IPS-20b (cell line): ENCODE measurements at regions not wholly inside any gene's neighbourhood (a gene's known extent, or its start where the extent isn't known, plus 50 kb on each side); places are given as distances from the start of the nearest gene placed in this dataset.

Experiments
- H3K27ac ChIP-seq: one replicate; pipeline ENCODE4 v1.5.1; 2013; ENCODE audit warnings: low read length
- H3K27me3 ChIP-seq: 2 replicates; pipeline ENCODE4 v1.6.1; 2013; ENCODE audit warnings: mild to moderate bottlenecking, low read length, inconsistent platforms; ENCODE audit not compliant: insufficient read depth
- H3K36me3 ChIP-seq: 2 replicates; pipeline ENCODE4 v1.6.1; 2013; ENCODE audit warnings: low read depth, mild to moderate bottlenecking, inconsistent platforms, low read length, moderate library complexity; ENCODE audit not compliant: insufficient read depth
- H3K4me1 ChIP-seq: 2 replicates; pipeline ENCODE4 v1.6.1; 2013; ENCODE audit warnings: mild to moderate bottlenecking, control low read depth, inconsistent platforms, low read length, moderate library complexity; ENCODE audit not compliant: insufficient read depth
- H3K4me3 ChIP-seq: 2 replicates; pipeline ENCODE4 v1.5.1; 2013; ENCODE audit warnings: mild to moderate bottlenecking, low read length, inconsistent platforms
- H3K9ac ChIP-seq: 2 replicates; pipeline ENCODE4 v1.6.1; 2013; ENCODE audit warnings: low read depth, mild to moderate bottlenecking, inconsistent platforms, low read length, moderate library complexity
- H3K9me3 ChIP-seq: 2 replicates; pipeline ENCODE4 v1.6.1; 2013; ENCODE audit warnings: mild to moderate bottlenecking, low read depth, low read length, inconsistent platforms; ENCODE audit not compliant: insufficient read depth

DNA sequence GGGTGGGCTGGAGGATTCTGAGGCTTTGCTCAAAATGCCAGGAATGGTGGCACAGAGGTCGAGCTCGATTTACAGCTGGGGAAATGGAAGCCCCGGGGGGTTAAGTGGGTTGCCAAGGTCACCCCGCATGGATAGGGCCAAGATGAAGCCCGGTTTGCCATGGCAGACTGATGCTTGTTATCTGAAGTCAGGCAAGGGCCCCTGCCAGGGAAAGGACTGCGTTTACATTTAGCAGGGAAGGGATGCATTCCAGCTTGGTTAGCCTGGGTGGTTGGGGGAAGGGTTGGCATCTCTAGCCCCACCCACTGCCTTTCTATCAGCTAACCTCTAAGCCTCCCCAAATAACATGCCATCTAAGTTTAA lies 79.0 kb downstream of the RPLP1 start:
- H3K4me1 ChIP-seq: peaks cover 15% of the 10 kb centered on the region; the same call in 1 of the 2 replicates
- no peak overlapping the region for H3K27ac ChIP-seq
- H3K9ac ChIP-seq: no peak overlapping the region
- no peaks in the 10 kb centered on the region for H3K36me3 ChIP-seq
- H3K27me3 ChIP-seq: peaks cover 5% of the 10 kb centered on the region
- no peaks in the 10 kb centered on the region for H3K9me3 ChIP-seq
- H3K4me3 ChIP-seq: peak overlapping the region; percentile 18; the same call in 1 of the 2 replicates

DNA sequence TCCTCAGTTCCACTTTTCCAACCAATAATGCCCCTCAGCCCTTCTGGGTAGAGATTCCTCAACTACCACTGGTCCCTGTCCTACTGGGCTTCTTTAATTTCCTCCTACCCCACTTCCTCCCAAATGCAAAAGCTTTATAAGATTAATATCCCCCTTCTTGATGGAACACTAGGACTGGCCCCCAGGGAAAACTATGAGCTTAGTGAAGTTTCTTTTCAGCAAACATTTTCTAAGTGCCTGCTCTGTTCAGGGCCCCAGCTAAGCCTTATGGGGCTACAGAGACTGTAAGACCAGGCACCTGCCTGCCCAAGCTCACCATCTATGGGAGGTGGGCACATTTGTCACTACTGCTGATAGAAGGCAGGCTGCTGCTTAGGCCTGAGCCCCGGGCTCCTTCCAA lies 79.4 kb downstream of the RPLP1 start:
- H3K4me3 ChIP-seq: peak overlapping the region; percentile 18; the same call in 1 of the 2 replicates
- H3K9ac ChIP-seq: no peak overlapping the region
- H3K4me1 ChIP-seq: peaks cover 19% of the 10 kb centered on the region; the same call in 1 of the 2 replicates
- H3K27me3 ChIP-seq: peaks cover 5% of the 10 kb centered on the region
- H3K36me3 ChIP-seq: no peaks in the 10 kb centered on the region
- H3K9me3 ChIP-seq: no peaks in the 10 kb centered on the region
- no peak overlapping the region for H3K27ac ChIP-seq

DNA sequence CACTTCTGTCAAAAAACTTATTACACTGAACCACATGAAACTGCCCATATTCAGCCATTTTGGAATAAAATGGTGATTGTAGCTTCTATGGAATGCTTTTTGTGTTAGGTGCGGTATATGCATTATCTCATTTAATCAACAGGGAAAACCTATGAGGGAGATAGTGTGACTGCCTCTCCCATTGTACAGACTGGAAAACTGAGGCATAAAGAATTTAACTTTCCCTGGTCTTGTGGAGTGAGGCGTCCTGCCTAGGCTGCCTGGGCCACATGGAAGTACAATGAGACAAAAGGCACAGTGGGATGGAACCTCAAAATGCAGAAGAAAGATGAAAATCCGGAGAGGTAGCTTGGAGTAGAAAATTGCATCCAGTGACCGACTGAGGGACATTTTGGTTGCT lies 80.2 kb downstream of the RPLP1 start:
- Histone ChIP-seq H3K4me3 (no peak overlapping the region), H3K36me3 (no peaks in the 10 kb centered on the region), H3K4me1 (peaks cover 21% of the 10 kb centered on the region; the same call in 1 of the 2 replicates), H3K27me3 (peaks cover 5% of the 10 kb centered on the region), H3K9ac (no peak overlapping the region), H3K27ac (no peak overlapping the region), H3K9me3 (no peaks in the 10 kb centered on the region)

DNA sequence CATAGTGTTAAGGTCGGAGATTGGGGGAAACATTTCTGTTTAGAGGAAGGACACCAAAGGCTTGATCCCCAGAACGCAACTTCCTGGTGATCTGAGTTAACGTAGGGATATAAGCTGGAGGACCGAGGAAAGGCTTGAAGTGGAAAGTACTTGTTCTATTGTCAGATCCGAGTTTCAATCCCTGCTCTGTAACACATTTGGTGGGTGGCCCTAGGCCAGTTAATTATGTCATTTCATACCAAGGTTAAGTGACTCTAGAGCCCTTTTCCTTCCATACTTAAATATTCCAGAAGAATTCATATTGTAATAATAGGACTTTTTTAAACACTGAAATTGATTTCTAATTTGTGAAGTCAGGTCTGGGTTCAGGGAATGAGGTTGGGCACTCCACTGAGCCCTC lies 80.9 kb downstream of the RPLP1 start:
- no peak overlapping the region for H3K4me3 ChIP-seq
- H3K36me3 ChIP-seq: no peaks in the 10 kb centered on the region
- H3K4me1 ChIP-seq: peaks cover 21% of the 10 kb centered on the region; the same call in 1 of the 2 replicates
- peaks cover 2% of the 10 kb centered on the region; the same call in 1 of the 2 replicates for H3K27me3 ChIP-seq
- no peak overlapping the region for H3K9ac ChIP-seq
- H3K27ac ChIP-seq: no peak overlapping the region
- no peaks in the 10 kb centered on the region for H3K9me3 ChIP-seq

DNA sequence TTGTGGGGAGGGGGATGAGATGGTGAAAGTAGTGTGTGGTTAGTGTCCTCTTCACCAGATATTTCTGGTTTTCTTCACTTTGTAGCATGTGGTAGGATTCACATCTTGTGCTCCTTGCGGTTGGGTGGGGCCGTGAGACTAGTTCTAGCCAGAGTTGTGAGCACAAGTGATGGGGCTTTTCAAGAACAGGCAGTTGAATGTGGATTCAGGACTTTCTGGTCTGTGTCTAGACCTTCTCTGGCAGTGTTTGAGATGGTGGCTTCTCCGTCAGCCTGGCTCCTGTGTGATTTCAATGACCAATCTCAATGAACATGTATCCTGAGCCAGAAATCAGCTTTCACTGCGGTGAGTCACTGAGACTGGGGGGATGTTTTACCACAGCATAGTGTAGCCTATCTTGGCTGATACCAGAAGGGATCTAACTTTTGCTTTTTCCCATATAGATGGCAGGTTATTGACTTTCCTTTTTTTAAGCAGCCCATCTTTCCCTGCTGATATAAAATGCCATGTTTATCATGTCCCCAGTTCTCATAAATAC lies 82.6 kb downstream of the RPLP1 start:
- no peaks in the 10 kb centered on the region for H3K9me3 ChIP-seq
- H3K4me1 ChIP-seq: peaks cover 21% of the 10 kb centered on the region; the same call in 1 of the 2 replicates
- no peaks in the 10 kb centered on the region for H3K36me3 ChIP-seq
- no peak overlapping the region for H3K4me3 ChIP-seq
- H3K9ac ChIP-seq: no peak overlapping the region
- no peak overlapping the region for H3K27ac ChIP-seq
- H3K27me3 ChIP-seq: no peaks in the 10 kb centered on the region; the same call in 1 of the 2 replicates

DNA sequence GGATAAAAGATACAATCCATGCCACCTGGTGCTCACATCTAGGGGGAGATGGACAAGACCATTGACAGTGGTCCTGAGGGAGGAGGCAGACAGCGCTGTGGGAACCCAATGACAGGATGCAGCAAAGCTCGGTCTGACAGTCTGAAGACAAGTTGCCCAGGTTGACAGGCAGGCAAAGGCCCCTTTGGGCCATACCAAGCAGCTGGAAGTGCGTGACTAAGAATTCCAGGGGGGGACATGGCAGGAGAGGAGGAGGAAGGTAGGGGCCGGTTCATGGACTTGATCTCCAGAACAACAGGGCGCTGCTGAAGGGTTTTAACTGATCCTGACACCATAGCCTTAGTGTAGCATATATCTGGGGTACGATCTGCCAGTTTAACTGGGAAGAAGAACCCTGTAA lies 83.4 kb downstream of the RPLP1 start:
- H3K27me3 ChIP-seq: no peaks in the 10 kb centered on the region
- no peak overlapping the region for H3K4me3 ChIP-seq
- H3K9me3 ChIP-seq: no peaks in the 10 kb centered on the region
- no peaks in the 10 kb centered on the region for H3K36me3 ChIP-seq
- H3K4me1 ChIP-seq: peaks cover 18% of the 10 kb centered on the region; the same call in 1 of the 2 replicates
- H3K27ac ChIP-seq: no peak overlapping the region
- no peak overlapping the region for H3K9ac ChIP-seq

DNA sequence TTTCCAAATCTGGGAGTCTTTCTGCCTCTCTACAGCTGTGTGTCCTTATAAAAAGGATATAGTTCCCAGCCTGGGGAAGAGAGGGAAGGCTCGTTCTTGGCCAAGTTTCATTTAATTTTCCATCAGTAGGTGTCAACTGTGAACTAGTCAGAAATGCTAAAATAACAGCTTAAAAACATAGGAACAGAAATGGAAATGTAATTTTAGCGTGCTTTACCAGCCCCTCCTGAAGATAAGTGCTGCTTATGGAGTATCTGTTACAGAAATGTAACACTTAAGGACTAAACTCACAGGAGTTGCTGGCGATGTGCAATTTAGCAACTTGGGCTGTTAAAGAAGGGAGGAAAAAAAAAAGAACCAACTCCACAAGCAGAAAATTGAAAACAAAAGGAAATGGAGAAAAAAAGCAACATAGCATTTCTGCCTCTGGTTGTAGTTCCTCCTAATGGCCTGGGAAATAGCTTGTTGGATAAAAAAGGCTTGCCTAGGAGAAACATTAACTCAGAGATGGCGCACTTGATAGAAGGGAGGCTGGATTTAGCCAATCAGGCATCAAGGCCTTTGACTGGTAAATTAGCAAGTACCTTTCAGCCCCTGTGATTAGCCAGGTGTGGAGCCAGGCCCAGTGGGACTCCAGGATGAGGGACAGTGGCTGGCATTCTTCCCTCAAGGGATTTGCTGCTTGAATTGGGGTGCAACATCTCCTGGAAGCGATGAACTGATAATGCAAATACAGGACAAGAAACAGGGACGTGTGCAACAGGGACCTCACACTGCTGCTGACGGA lies 84.3 kb downstream of the RPLP1 start:
- Histone ChIP-seq H3K9me3 (no peaks in the 10 kb centered on the region), H3K4me1 (peaks cover 9% of the 10 kb centered on the region; the same call in 1 of the 2 replicates), H3K9ac (no peak overlapping the region), H3K36me3 (no peaks in the 10 kb centered on the region), H3K27ac (no peak overlapping the region), H3K4me3 (no peak overlapping the region), H3K27me3 (no peaks in the 10 kb centered on the region)

DNA sequence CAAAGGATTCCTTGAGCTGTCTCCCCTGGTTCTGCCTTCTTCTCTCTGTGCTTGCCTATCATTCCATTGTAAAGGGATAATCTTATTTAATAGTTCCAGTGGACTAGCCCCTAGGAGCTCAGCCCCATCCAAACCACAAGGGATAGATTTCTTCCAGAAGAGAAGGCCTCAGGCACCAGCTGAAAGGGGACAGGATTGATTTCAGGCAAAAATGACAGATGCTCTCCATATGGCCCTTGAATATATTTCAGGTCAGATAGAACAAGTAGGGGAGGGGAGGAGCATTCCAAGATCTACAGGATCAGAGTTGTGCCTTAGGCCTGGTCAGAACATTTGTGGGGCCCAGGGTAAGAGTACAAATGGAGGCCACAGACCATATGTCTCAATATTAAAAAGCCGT lies 85.3 kb downstream of the RPLP1 start:
- Histone ChIP-seq H3K9me3 (no peaks in the 10 kb centered on the region), H3K36me3 (no peaks in the 10 kb centered on the region), H3K4me3 (no peak overlapping the region), H3K4me1 (peaks cover 6% of the 10 kb centered on the region; the same call in 1 of the 2 replicates), H3K9ac (no peak overlapping the region), H3K27me3 (no peaks in the 10 kb centered on the region), H3K27ac (no peak overlapping the region)

DNA sequence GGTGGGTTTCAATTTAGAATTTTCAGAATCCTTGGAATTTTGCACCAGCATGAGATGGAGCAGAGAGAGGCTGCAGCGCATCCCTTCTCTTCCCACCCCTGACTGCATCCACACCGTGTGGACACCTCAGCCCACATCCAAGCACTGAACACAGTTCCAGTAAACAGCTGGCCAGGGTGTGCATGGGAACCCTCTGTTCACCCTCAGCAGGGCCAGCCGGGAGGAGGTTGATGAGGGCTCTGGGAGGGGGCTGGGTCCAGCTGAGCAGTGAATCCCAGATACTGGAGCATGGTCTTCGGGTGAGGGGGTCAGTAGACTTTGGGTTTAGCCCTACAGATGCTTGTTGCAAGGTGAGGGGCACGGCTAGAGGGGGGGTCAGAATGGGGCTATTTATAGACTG lies 85.8 kb downstream of the RPLP1 start:
- H3K27me3 ChIP-seq: no peaks in the 10 kb centered on the region
- H3K4me3 ChIP-seq: no peak overlapping the region
- no peaks in the 10 kb centered on the region for H3K9me3 ChIP-seq
- peaks cover 6% of the 10 kb centered on the region; the same call in 1 of the 2 replicates for H3K4me1 ChIP-seq
- no peaks in the 10 kb centered on the region for H3K36me3 ChIP-seq
- no peak overlapping the region for H3K27ac ChIP-seq
- H3K9ac ChIP-seq: no peak overlapping the region

DNA sequence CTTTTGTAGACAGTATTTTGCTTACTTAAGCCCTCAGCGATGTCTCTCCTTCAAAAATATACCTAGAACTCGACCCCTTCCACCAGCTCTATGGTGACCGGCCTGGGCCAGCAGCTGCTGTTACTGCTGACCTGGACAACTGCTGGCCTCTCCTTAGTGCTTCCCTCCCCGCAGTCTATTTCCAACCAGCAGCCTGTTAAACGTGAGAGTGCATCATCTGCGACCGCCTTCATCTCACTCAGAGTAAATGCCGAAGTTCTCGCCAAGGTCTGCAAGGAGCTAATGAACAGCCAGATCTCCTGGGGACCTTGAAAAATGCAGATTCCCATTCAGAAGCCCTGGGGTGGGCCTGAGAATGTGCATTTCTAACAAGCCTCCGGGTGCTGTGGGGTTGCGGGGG lies 86.7 kb downstream of the RPLP1 start:
- Histone ChIP-seq H3K27ac (no peak overlapping the region), H3K27me3 (no peaks in the 10 kb centered on the region), H3K4me1 (peaks cover 12% of the 10 kb centered on the region; the same call in 1 of the 2 replicates), H3K9ac (no peak overlapping the region), H3K4me3 (no peak overlapping the region), H3K9me3 (no peaks in the 10 kb centered on the region), H3K36me3 (no peaks in the 10 kb centered on the region)

DNA sequence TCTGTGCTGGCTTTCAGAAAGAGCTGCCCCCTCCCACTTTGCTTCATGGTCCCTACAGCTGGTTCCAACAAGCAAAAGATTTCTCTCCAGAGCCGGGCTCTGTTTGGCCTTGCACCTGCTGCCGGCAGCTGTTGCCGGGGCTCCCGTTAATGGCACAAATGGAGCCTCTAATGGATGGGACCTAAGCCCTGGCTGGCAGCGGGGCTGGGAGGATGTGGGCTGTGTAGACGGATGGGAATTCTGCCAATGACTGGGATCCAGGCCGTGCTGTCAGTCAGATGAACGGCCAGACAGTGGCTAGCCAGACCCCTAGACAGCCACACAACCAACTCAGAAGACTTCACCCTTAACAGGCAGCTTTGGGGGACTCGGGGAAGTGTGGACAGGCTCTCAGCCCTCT lies 88.0 kb downstream of the RPLP1 start:
- H3K36me3 ChIP-seq: no peaks in the 10 kb centered on the region
- H3K27me3 ChIP-seq: no peaks in the 10 kb centered on the region; the same call in 1 of the 2 replicates
- H3K27ac ChIP-seq: no peak overlapping the region
- H3K4me1 ChIP-seq: peaks cover 12% of the 10 kb centered on the region; the same call in 1 of the 2 replicates
- no peaks in the 10 kb centered on the region for H3K9me3 ChIP-seq
- no peak overlapping the region for H3K4me3 ChIP-seq
- H3K9ac ChIP-seq: no peak overlapping the region

DNA sequence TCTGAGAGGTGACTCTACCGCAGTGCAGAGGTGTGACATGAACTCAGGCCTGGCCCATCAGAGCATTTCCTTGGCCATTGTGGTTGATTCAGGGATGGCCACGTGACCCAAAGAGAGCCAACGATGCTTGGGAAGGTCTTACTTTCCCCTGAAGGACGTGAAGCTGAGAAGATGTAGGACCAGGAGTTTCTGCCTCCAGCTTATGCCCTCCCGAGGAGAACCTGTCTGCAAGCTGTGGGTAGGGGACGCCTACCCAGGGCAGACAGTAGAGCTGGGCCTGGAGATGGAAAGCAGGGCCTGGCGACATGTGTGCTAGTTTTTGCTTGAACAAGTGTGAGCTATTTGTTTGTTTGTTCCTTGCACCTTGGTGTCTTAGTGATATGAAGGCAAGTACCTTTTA lies 89.4 kb downstream of the RPLP1 start:
- H3K27ac ChIP-seq: no peak overlapping the region
- H3K9me3 ChIP-seq: no peaks in the 10 kb centered on the region
- H3K9ac ChIP-seq: no peak overlapping the region
- no peak overlapping the region for H3K4me3 ChIP-seq
- no peaks in the 10 kb centered on the region; the same call in 1 of the 2 replicates for H3K27me3 ChIP-seq
- peaks cover 8% of the 10 kb centered on the region; the same call in 1 of the 2 replicates for H3K4me1 ChIP-seq
- no peaks in the 10 kb centered on the region for H3K36me3 ChIP-seq
